K562 (cell line): ENCODE measurements at regions not wholly inside any gene's neighbourhood (a gene's known extent, or its start where the extent isn't known, plus 50 kb on each side); places are given as distances from the start of the nearest gene placed in this dataset.

Source experiments
- ATAC-seq: fragments of 200-7000 bp; cut with Tn5 transposase; 3 replicates; pipeline ENCODE4 v1.9.1; 2020; ENCODE audit warnings: moderate library complexity
- BruUV-seq: library from RNA; stranded (reverse); fragments of 400-500 nt; replicated peaks from 2 replicates; lab custom pipeline; 2021; lab: Mats Ljungman, UMichigan
- CTCF ChIA-PET: fragments of 300-600 bp; formaldehyde crosslinking; extraction: SDS; loops from one replicate; lab custom pipeline; 2021; ENCODE audit warnings: low intra/inter-chr PET ratio; lab: Yijun Ruan, JAX
- POLR2A ChIA-PET: fragments of 300-600, 350-650 bp; sonication (Branson Sonifier 250); formaldehyde crosslinking; extraction: SDS; loops from one replicate; lab custom pipeline; 2021; ENCODE audit warnings: antibody characterized with exemption, inconsistent platforms; lab: Yijun Ruan, JAX
- DNase-seq, 4 experiments: peaks; one replicate each; pipeline versions ENCODE4 v3.0.0 to v3.0.0-alpha.2; 2011 to 2018; ENCODE audit warnings: low spot score in 3 of 4, mixed read lengths in 3 of 4; ENCODE audit errors: extremely low read depth in 1 of 4
- FAIRE-seq: peaks from 2 replicates; lab custom pipeline; 2011; peaks lifted over from hg19 to GRCh38; lab: Jason Lieb, UNC
- H2AFZ ChIP-seq: 2 replicates; pipeline ENCODE4 v1.6.0; 2011; ENCODE audit warnings: low read depth, low read length, control low read depth, inconsistent platforms
- H3K27ac ChIP-seq: fragments of 200-600 bp; 3 replicates; pipeline ENCODE4 v1.8.0; 2011; ENCODE audit warnings: low read depth, mild to moderate bottlenecking, control low read depth, inconsistent platforms, low read length, moderate library complexity, mixed read lengths; ENCODE audit errors: extremely low read depth
- H3K27me3 ChIP-seq, 2 experiments: fragments of 300-600 bp in 1 of 2; 2 replicates in 1 of 2; 3 replicates in 1 of 2; pipeline versions ENCODE4 v1.6.0 to v1.8.0; 2011; ENCODE audit warnings: inconsistent platforms in 2 of 2, low read length in 2 of 2, mild to moderate bottlenecking in 1 of 2, mixed read lengths in 1 of 2, moderate library complexity in 1 of 2; ENCODE audit not compliant: control insufficient read depth in 2 of 2, insufficient read depth in 2 of 2
- H3K36me3 ChIP-seq: fragments of 300-600 bp; 3 replicates; pipeline ENCODE4 v1.8.0; 2011; ENCODE audit warnings: mild to moderate bottlenecking, low read length, inconsistent platforms; ENCODE audit not compliant: control insufficient read depth, insufficient read depth
- H3K4me1 ChIP-seq, 2 experiments: fragments of 200-600 bp in 1 of 2; replicated peaks in 1 of 2; 2 replicates in 1 of 2; 3 replicates in 1 of 2; pipeline versions ENCODE4 v1.5.1 to v1.8.0; 2011; ENCODE audit warnings: inconsistent platforms in 2 of 2, low read length in 2 of 2, mild to moderate bottlenecking in 1 of 2, mixed read lengths in 1 of 2, moderate library complexity in 1 of 2; ENCODE audit not compliant: control insufficient read depth in 2 of 2, insufficient read depth in 2 of 2
- H3K4me2 ChIP-seq: 2 replicates; pipeline ENCODE4 v1.6.1; 2011; ENCODE audit warnings: low read length, control low read depth, inconsistent platforms, mixed read lengths; ENCODE audit not compliant: insufficient read depth
- H3K4me3 ChIP-seq: fragments of 200-600 bp; sonication (generic), shearing (Covaris generic); 2 replicates; pipeline ENCODE4 v1.5.1; 2016; ENCODE audit warnings: control low read depth, inconsistent platforms
- H3K79me2 ChIP-seq: fragments of 200-600 bp; 3 replicates; pipeline ENCODE4 v1.8.0; 2011; ENCODE audit warnings: low read length, inconsistent platforms; ENCODE audit not compliant: control insufficient read depth, insufficient read depth
- H3K9ac ChIP-seq, 2 experiments: 2 replicates each; pipeline versions ENCODE4 v1.6.0 to v1.6.1; 2011; ENCODE audit warnings: low read depth in 2 of 2, low read length in 2 of 2, control low read depth in 1 of 2, inconsistent platforms in 1 of 2, mild to moderate bottlenecking in 1 of 2, mixed read lengths in 1 of 2; ENCODE audit not compliant: insufficient read depth in 1 of 2
- H3K9me1 ChIP-seq: one replicate; pipeline ENCODE4 v1.6.0; 2011; ENCODE audit warnings: inconsistent platforms, mild to moderate bottlenecking, low read length, moderate library complexity; ENCODE audit not compliant: control insufficient read depth, insufficient read depth
- H3K9me3 ChIP-seq: replicated peaks from 2 replicates; pipeline ENCODE4 v1.5.1; 2011; ENCODE audit warnings: low read depth, low read length, inconsistent platforms; ENCODE audit not compliant: control insufficient read depth, insufficient read depth
- H4K20me1 ChIP-seq: replicated peaks from 2 replicates; pipeline ENCODE4 v1.6.1; 2011; ENCODE audit warnings: low read length, inconsistent platforms, mixed read lengths; ENCODE audit not compliant: control insufficient read depth, insufficient read depth
- HNRNPLL ChIP-seq: fragments of 200-400 bp; formaldehyde crosslinking; IDR thresholded peaks from 2 replicates; pipeline ENCODE4 v1.6.1; 2017; ENCODE audit warnings: low read length, low read depth, mild to moderate bottlenecking; ENCODE audit not compliant: poor library complexity, severe bottlenecking
- NCOA6 ChIP-seq: fragments of 450-650 bp; IDR thresholded peaks from 2 replicates; pipeline ENCODE4 v1.6.1; 2017; ENCODE audit warnings: mild to moderate bottlenecking
- SNIP1 ChIP-seq: fragments of 450-650 bp; IDR thresholded peaks from 2 replicates; pipeline ENCODE4 v1.7.1; 2017; ENCODE audit warnings: low read depth, mild to moderate bottlenecking
- SRF ChIP-seq, 2 experiments: fragments of 250-450, 450-650 bp in 1 of 2; sonication (Bioruptor Pico) in 1 of 2; sonication (generic) in 1 of 2; formaldehyde crosslinking; IDR thresholded peaks; 2 replicates each; pipeline versions ENCODE4 v1.5.0 to v1.5.1; 2020 to 2022; ENCODE audit warnings: mild to moderate bottlenecking in 1 of 2, missing genetic modification reagents in 1 of 2
- ZNF436 ChIP-seq: fragments of 250-450, 450-650 bp; sonication (Bioruptor Pico); formaldehyde crosslinking; IDR thresholded peaks from 2 replicates; pipeline ENCODE4 v1.7.0; 2020; ENCODE audit warnings: mild to moderate bottlenecking
- ZSCAN32 ChIP-seq: fragments of 450-650 bp; formaldehyde crosslinking; IDR thresholded peaks from 2 replicates; pipeline ENCODE4 v1.4.0; 2020; ENCODE audit warnings: mild to moderate bottlenecking, moderate library complexity
- WGBS: fragments of 100-300 bp; shearing (Covaris generic); methylation state at CpG from one replicate; pipeline ENCODE4 v1.1.6; 2016; ENCODE audit warnings: low coverage, mixed read lengths; ENCODE audit not compliant: insufficient coverage; ENCODE audit errors: missing lambda C conversion rate; 5-methylcytosine and 5-hydroxymethylcytosine counted together
- in situ Hi-C: fragments of 300-500 bp; cut with MboI; formaldehyde crosslinking; loops from 4 replicates; pipeline ENCODE4 v1.15.0; 2018; ENCODE audit warnings: inconsistent platforms, mixed read lengths
- intact Hi-C: fragments of 100-400 bp; cut with micrococcal nuclease; formaldehyde crosslinking; loops from 2 replicates; pipeline ENCODE4 v1.14.2; 2022
- TF ChIP-seq, protein P1 (sequence below): fragments of 250-450 bp; sonication (Bioruptor Pico); IDR thresholded peaks from 2 replicates; pipeline ENCODE4 v1.4.0; 2020
- TF ChIP-seq, protein P2 (sequence below), 3 experiments: fragments of 200-800 bp in 1 of 3; sonication (Bioruptor generic) in 1 of 3; sonication (generic) in 1 of 3; formaldehyde crosslinking in 1 of 3; IDR thresholded peaks; 2 replicates each; pipeline versions ENCODE4 v1.6.1 to v1.8.0; 2016 to 2022; ENCODE audit warnings: mild to moderate bottlenecking in 2 of 3, missing compliant biosample characterization in 2 of 3, missing genetic modification characterization in 2 of 3, missing genetic modification reagents in 1 of 3

DNA sequence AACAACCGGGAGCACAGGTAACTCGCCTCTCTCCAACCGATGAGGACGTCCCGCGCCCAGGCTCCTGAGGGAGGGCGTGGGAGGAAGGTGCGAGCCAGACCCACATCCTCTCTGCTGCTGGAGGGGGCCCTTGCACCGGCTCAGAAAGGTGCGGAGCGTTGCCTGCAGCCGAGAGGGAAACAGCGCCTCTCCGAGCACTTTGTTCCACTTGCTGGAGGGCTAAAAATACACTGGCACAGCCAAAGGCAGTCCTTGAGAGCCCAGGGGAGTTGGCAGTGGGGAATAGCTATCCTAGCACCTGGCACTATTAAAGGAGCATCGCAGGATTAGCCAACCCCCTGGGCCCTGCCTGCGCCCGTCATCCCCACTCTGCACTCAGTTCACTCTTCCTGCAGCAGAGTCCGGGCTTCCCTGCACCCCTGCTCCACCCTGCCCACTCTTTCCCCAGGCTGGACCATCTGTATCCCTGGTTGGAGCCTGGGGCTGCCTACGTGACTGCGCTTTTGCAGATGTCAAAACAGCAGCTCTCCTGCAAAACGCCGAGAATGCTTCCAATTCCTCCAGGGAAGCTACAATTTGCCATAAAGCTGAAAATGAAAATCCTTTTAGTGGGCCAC is 108.9 kb downstream of the SNX5 start:
- BruUV-seq, result no TSS peak
- 0% methylated on average over 16 of the region's 22 CpGs for WGBS
- peaks cover 6 to 53% of the 10 kb centered on the region in 2 experiments; a peak in 4 of 5 replicates for H3K27me3 ChIP-seq
- no peak for FAIRE-seq
- ChIA-PET POLR2A (interaction anchor here (0.6 kb wide), 1 partner anchor 346 kb away, joined by 3 read pairs; no protein-coding TSS in a partner anchor), CTCF (no interaction called here)
- no peak overlapping the region for H2AFZ ChIP-seq
- no peaks in the 10 kb centered on the region for H3K9me1 ChIP-seq
- no peaks in the 10 kb centered on the region for H3K9me3 ChIP-seq
- DNase-seq, result no peak
- no peak for ATAC-seq
- intact Hi-C loops (no loop called here), in situ Hi-C loops (no loop called here)
- H3K4me3 ChIP-seq, result no peak overlapping the region
- H3K27ac ChIP-seq, result no peak overlapping the region
- no peak overlapping the region for H3K9ac ChIP-seq
- H3K4me1 ChIP-seq, result no peaks in the 10 kb centered on the region
- no peaks in the 10 kb centered on the region for H3K79me2 ChIP-seq
- H4K20me1 ChIP-seq, result no peaks in the 10 kb centered on the region
- no peaks in the 10 kb centered on the region for H3K36me3 ChIP-seq
- no peak overlapping the region for H3K4me2 ChIP-seq
- TF ChIP-seq ZSCAN32 (CRISPR knock-in tag), result no peak
- no peak for TF ChIP-seq HNRNPLL
- no peak for TF ChIP-seq SRF (CRISPR knock-in tag; IDR thresholded peaks at IDR 0.05)
- TF ChIP-seq, protein P1, sequence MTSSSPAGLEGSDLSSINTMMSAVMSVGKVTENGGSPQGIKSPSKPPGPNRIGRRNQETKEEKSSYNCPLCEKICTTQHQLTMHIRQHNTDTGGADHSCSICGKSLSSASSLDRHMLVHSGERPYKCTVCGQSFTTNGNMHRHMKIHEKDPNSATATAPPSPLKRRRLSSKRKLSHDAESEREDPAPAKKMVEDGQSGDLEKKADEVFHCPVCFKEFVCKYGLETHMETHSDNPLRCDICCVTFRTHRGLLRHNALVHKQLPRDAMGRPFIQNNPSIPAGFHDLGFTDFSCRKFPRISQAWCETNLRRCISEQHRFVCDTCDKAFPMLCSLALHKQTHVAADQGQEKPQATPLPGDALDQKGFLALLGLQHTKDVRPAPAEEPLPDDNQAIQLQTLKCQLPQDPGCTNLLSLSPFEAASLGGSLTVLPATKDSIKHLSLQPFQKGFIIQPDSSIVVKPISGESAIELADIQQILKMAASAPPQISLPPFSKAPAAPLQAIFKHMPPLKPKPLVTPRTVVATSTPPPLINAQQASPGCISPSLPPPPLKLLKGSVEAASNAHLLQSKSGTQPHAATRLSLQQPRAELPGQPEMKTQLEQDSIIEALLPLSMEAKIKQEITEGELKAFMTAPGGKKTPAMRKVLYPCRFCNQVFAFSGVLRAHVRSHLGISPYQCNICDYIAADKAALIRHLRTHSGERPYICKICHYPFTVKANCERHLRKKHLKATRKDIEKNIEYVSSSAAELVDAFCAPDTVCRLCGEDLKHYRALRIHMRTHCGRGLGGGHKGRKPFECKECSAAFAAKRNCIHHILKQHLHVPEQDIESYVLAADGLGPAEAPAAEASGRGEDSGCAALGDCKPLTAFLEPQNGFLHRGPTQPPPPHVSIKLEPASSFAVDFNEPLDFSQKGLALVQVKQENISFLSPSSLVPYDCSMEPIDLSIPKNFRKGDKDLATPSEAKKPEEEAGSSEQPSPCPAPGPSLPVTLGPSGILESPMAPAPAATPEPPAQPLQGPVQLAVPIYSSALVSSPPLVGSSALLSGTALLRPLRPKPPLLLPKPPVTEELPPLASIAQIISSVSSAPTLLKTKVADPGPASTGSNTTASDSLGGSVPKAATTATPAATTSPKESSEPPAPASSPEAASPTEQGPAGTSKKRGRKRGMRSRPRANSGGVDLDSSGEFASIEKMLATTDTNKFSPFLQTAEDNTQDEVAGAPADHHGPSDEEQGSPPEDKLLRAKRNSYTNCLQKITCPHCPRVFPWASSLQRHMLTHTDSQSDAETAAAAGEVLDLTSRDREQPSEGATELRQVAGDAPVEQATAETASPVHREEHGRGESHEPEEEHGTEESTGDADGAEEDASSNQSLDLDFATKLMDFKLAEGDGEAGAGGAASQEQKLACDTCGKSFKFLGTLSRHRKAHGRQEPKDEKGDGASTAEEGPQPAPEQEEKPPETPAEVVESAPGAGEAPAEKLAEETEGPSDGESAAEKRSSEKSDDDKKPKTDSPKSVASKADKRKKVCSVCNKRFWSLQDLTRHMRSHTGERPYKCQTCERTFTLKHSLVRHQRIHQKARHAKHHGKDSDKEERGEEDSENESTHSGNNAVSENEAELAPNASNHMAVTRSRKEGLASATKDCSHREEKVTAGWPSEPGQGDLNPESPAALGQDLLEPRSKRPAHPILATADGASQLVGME, result no peak
- no peak for TF ChIP-seq NCOA6
- TF ChIP-seq ZNF436 (CRISPR knock-in tag), result no peak
- TF ChIP-seq, protein P2, sequence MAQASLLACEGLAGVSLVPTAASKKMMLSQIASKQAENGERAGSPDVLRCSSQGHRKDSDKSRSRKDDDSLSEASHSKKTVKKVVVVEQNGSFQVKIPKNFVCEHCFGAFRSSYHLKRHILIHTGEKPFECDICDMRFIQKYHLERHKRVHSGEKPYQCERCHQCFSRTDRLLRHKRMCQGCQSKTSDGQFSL (CRISPR knock-in tag; IDR thresholded peaks at IDR 0.05), result no peak
- TF ChIP-seq, protein P2 (tag; IDR thresholded peaks at IDR 0.05), result no peak
- no peak for TF ChIP-seq SNIP1
